HL-60 (cell line): ENCODE measurements at regions not wholly inside any gene's neighbourhood (a gene's known extent, or its start where the extent isn't known, plus 50 kb on each side); places are given as distances from the start of the nearest gene placed in this dataset.

Experiments
- DNase-seq, 2 experiments: peaks; one replicate each; pipeline ENCODE4 v3.0.0-alpha.2; 2010 to 2020; ENCODE audit warnings: low read depth in 1 of 2, low spot score in 1 of 2
- H3K27ac ChIP-seq: fragments of 250-450 bp; sonication (Bioruptor Pico); replicated peaks from 2 replicates; pipeline ENCODE4 v1.5.1; 2020; ENCODE audit warnings: mild to moderate bottlenecking, moderate library complexity
- H3K27me3 ChIP-seq: fragments of 250-450 bp; sonication (Bioruptor Pico); 2 replicates; pipeline ENCODE4 v1.5.1; 2021; ENCODE audit warnings: mild to moderate bottlenecking, moderate library complexity; ENCODE audit not compliant: insufficient read depth, poor library complexity, severe bottlenecking
- H3K4me3 ChIP-seq: replicated peaks from 2 replicates; pipeline ENCODE4 v1.5.1; 2011; ENCODE audit warnings: mild to moderate bottlenecking, control low read depth, low read length; ENCODE audit not compliant: insufficient read depth
- CTCF ChIP-seq: IDR thresholded peaks from one replicate; pipeline ENCODE4 v1.5.1; 2011; ENCODE audit warnings: low read length, control low read depth, inconsistent platforms; ENCODE audit not compliant: insufficient read depth
- GABPA ChIP-seq: IDR thresholded peaks from 2 replicates; pipeline ENCODE4 v1.6.1; 2012; ENCODE audit warnings: low read depth
- POLR2AphosphoS5 ChIP-seq: IDR thresholded peaks from 2 replicates; pipeline ENCODE4 v1.6.1; 2012; ENCODE audit warnings: low read depth
- REST ChIP-seq: IDR thresholded peaks from 2 replicates; pipeline ENCODE4 v1.6.1; 2012; ENCODE audit warnings: low read depth; ENCODE audit not compliant: insufficient replicate concordance
- SPI1 ChIP-seq: IDR thresholded peaks from 2 replicates; pipeline ENCODE4 v1.6.1; 2012; ENCODE audit warnings: low read depth, mild to moderate bottlenecking, borderline replicate concordance

GRCh38 chr20:55855052-55855451 lies 150.3 kb downstream of the CBLN4 start:
- TF ChIP-seq SPI1 (no peak), CTCF (no peak), REST (no peak), POLR2AphosphoS5 (no peak), GABPA (no peak)
- no peak overlapping the region for H3K4me3 ChIP-seq
- no peak overlapping the region for H3K27ac ChIP-seq
- DNase-seq: no peak
- no peaks in the 10 kb centered on the region for H3K27me3 ChIP-seq

GRCh38 chr20:55830121-55830827 lies 175.0 kb downstream of the CBLN4 start:
- no peak for TF ChIP-seq POLR2AphosphoS5
- TF ChIP-seq SPI1: no peak
- no peak for TF ChIP-seq REST
- no peak for TF ChIP-seq GABPA
- TF ChIP-seq CTCF: no peak
- H3K27me3 ChIP-seq: no peaks in the 10 kb centered on the region
- no peak for DNase-seq
- no peak overlapping the region for H3K4me3 ChIP-seq
- H3K27ac ChIP-seq: no peak overlapping the region

- no peak for TF ChIP-seq GABPA
- no peak for TF ChIP-seq CTCF
- TF ChIP-seq REST: no peak
- Histone ChIP-seq H3K27me3 (no peaks in the 10 kb centered on the region), H3K4me3 (no peak overlapping the region), H3K27ac (no peak overlapping the region)
- no peak for DNase-seq
Observed at GRCh38 chr20:55805138-55805537, 200.2 kb downstream of the CBLN4 start.
